SK-N-SH (cell line): ENCODE measurements at regions not wholly inside any gene's neighbourhood (a gene's known extent, or its start where the extent isn't known, plus 50 kb on each side); places are given as distances from the start of the nearest gene placed in this dataset.

Source experiments
- CTCF ChIA-PET: fragments of 300-600, 350-600 bp; formaldehyde crosslinking; extraction: SDS; loops from one replicate; lab custom pipeline; 2021; lab: Yijun Ruan, JAX
- POLR2A ChIA-PET: fragments of 350-600 bp; sonication (Branson Sonifier 250); formaldehyde crosslinking; extraction: SDS; loops from one replicate; lab custom pipeline; 2020; ENCODE audit warnings: antibody characterized with exemption, inconsistent platforms; lab: Yijun Ruan, JAX
- DNase-seq: peaks from one replicate; pipeline ENCODE4 v3.0.0; 2012
- H2AFZ ChIP-seq: fragments of 200-600 bp; sonication (generic); 2 replicates; pipeline ENCODE4 v1.8.1; 2016; ENCODE audit warnings: antibody characterized with exemption, mild to moderate bottlenecking, low read depth
- H3F3A ChIP-seq: fragments of 200-600 bp; sonication (generic); replicated peaks from 2 replicates; pipeline ENCODE3; 2016; ENCODE audit warnings: antibody characterized with exemption, mild to moderate bottlenecking; ENCODE audit not compliant: insufficient read depth
- H3K27ac ChIP-seq, 2 experiments: fragments of 200-500 bp in 1 of 2; fragments of 200-600 bp in 1 of 2; sonication (Bioruptor generic) in 1 of 2; sonication (generic), shearing (Covaris generic) in 1 of 2; 2 replicates each; pipeline versions ENCODE4 v1.5.1 to v1.6.1; 2014 to 2016; ENCODE audit warnings: low read depth in 2 of 2, inconsistent platforms in 1 of 2, low read length in 1 of 2, mild to moderate bottlenecking in 1 of 2, mixed read lengths in 1 of 2
- H3K27me3 ChIP-seq: fragments of 200-600 bp; sonication (generic), shearing (Covaris generic); 2 replicates; pipeline ENCODE4 v1.6.1; 2016; ENCODE audit warnings: mixed run types; ENCODE audit not compliant: insufficient read depth
- H3K36me3 ChIP-seq, 2 experiments: fragments of 200-500 bp in 1 of 2; fragments of 200-600 bp in 1 of 2; sonication (Bioruptor generic) in 1 of 2; sonication (generic) in 1 of 2; replicated peaks in 1 of 2; 2 replicates each; pipeline versions ENCODE3 to v1.5.1; 2014 to 2016; ENCODE audit warnings: low read length in 1 of 2, mild to moderate bottlenecking in 1 of 2; ENCODE audit not compliant: insufficient read depth in 2 of 2, control insufficient read depth in 1 of 2
- H3K4me1 ChIP-seq, 2 experiments: fragments of 200-500 bp in 1 of 2; fragments of 200-600 bp in 1 of 2; sonication (Bioruptor generic) in 1 of 2; sonication (generic), shearing (Covaris generic) in 1 of 2; 2 replicates each; pipeline versions ENCODE4 v1.5.1 to v1.6.1; 2014 to 2016; ENCODE audit warnings: low read depth in 1 of 2, low read length in 1 of 2, mixed run types in 1 of 2; ENCODE audit not compliant: insufficient read depth in 2 of 2, control insufficient read depth in 1 of 2
- H3K4me2 ChIP-seq: fragments of 200-600 bp; sonication (generic), shearing (Covaris generic); 2 replicates; pipeline ENCODE4 v1.6.1; 2017; ENCODE audit warnings: mixed run types
- H3K4me3 ChIP-seq, 2 experiments: fragments of 200-500 bp in 1 of 2; fragments of 200-600 bp in 1 of 2; sonication (Bioruptor generic) in 1 of 2; sonication (generic), shearing (Covaris generic) in 1 of 2; 2 replicates each; pipeline versions ENCODE4 v1.5.1 to v1.8.1; 2014 to 2016; ENCODE audit warnings: low read depth in 2 of 2, inconsistent platforms in 1 of 2, low read length in 1 of 2, mild to moderate bottlenecking in 1 of 2, mixed read lengths in 1 of 2, moderate library complexity in 1 of 2
- H3K79me2 ChIP-seq: fragments of 200-600 bp; sonication (generic); 2 replicates; pipeline ENCODE4 v1.8.1; 2017; ENCODE audit warnings: mild to moderate bottlenecking; ENCODE audit not compliant: insufficient read depth
- H3K9ac ChIP-seq: fragments of 200-600 bp; sonication (generic); 2 replicates; pipeline ENCODE4 v1.6.1; 2017; ENCODE audit warnings: mixed run types
- H3K9me2 ChIP-seq: fragments of 200-600 bp; sonication (generic); 2 replicates; pipeline ENCODE4 v1.6.1; 2017; ENCODE audit warnings: mixed run types
- H3K9me3 ChIP-seq: fragments of 200-600 bp; sonication (generic); 2 replicates; pipeline ENCODE4 v1.6.1; 2017; ENCODE audit warnings: mixed run types, mild to moderate bottlenecking, moderate library complexity
- H4K20me1 ChIP-seq: fragments of 200-600 bp; sonication (generic); 2 replicates; pipeline ENCODE4 v1.6.1; 2017; ENCODE audit warnings: mild to moderate bottlenecking, mixed run types; ENCODE audit not compliant: insufficient read depth
- ELF1 ChIP-seq: IDR thresholded peaks from 2 replicates; pipeline ENCODE4 v1.4.0; 2012
- EZH2phosphoT487 ChIP-seq: fragments of 200-600 bp; sonication (generic); IDR thresholded peaks from 2 replicates; pipeline ENCODE4 v1.6.1; 2017; ENCODE audit warnings: low read depth, mixed run types, mild to moderate bottlenecking, antibody characterized with exemption, moderate library complexity, borderline replicate concordance
- IRF3 ChIP-seq: fragments of 150-350 bp; IDR thresholded peaks from 2 replicates; pipeline ENCODE4 v1.6.1; 2016; ENCODE audit warnings: mild to moderate bottlenecking, low read depth, low read length
- NRF1 ChIP-seq: IDR thresholded peaks from 2 replicates; pipeline ENCODE4 v1.6.1; 2012; ENCODE audit warnings: low read depth, mild to moderate bottlenecking, low read length
- PBX3 ChIP-seq: IDR thresholded peaks from 2 replicates; pipeline ENCODE4; 2012
- SIN3A ChIP-seq: IDR thresholded peaks from 2 replicates; pipeline ENCODE4 v1.6.1; 2012; ENCODE audit warnings: low read depth, mild to moderate bottlenecking, low read length, moderate library complexity, borderline replicate concordance
- WGBS: methylation state at CpG from one replicate; pipeline ENCODE4 v1.1.6; 2017; ENCODE audit warnings: low lambda C conversion rate; 5-methylcytosine and 5-hydroxymethylcytosine counted together
- TF ChIP-seq, protein P1 (sequence below): IDR thresholded peaks from 2 replicates; pipeline ENCODE4 v1.4.0; 2012; ENCODE audit warnings: low read depth, borderline replicate concordance
- TF ChIP-seq, protein P2 (sequence below): IDR thresholded peaks from 2 replicates; pipeline ENCODE4 v1.4.0; 2012; ENCODE audit warnings: low read depth
- TF ChIP-seq, protein P3 (sequence below): fragments of 200-600 bp; sonication (generic); IDR thresholded peaks from 2 replicates; pipeline ENCODE4 v1.6.1; 2017; ENCODE audit warnings: antibody characterized with exemption, mild to moderate bottlenecking, moderate library complexity

GRCh38 chr6:168177103-168177891, 98.3 kb upstream of the FRMD1 start:
- TF ChIP-seq EZH2phosphoT487 (no peak), NRF1 (no peak), SIN3A (no peak), ELF1 (no peak), IRF3 (no peak), PBX3 (no peak)
- TF ChIP-seq, protein P1, sequence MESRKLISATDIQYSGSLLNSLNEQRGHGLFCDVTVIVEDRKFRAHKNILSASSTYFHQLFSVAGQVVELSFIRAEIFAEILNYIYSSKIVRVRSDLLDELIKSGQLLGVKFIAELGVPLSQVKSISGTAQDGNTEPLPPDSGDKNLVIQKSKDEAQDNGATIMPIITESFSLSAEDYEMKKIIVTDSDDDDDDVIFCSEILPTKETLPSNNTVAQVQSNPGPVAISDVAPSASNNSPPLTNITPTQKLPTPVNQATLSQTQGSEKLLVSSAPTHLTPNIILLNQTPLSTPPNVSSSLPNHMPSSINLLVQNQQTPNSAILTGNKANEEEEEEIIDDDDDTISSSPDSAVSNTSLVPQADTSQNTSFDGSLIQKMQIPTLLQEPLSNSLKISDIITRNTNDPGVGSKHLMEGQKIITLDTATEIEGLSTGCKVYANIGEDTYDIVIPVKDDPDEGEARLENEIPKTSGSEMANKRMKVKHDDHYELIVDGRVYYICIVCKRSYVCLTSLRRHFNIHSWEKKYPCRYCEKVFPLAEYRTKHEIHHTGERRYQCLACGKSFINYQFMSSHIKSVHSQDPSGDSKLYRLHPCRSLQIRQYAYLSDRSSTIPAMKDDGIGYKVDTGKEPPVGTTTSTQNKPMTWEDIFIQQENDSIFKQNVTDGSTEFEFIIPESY, result no peak
- TF ChIP-seq, protein P2, sequence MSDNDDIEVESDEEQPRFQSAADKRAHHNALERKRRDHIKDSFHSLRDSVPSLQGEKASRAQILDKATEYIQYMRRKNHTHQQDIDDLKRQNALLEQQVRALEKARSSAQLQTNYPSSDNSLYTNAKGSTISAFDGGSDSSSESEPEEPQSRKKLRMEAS, result no peak
- TF ChIP-seq, protein P3, sequence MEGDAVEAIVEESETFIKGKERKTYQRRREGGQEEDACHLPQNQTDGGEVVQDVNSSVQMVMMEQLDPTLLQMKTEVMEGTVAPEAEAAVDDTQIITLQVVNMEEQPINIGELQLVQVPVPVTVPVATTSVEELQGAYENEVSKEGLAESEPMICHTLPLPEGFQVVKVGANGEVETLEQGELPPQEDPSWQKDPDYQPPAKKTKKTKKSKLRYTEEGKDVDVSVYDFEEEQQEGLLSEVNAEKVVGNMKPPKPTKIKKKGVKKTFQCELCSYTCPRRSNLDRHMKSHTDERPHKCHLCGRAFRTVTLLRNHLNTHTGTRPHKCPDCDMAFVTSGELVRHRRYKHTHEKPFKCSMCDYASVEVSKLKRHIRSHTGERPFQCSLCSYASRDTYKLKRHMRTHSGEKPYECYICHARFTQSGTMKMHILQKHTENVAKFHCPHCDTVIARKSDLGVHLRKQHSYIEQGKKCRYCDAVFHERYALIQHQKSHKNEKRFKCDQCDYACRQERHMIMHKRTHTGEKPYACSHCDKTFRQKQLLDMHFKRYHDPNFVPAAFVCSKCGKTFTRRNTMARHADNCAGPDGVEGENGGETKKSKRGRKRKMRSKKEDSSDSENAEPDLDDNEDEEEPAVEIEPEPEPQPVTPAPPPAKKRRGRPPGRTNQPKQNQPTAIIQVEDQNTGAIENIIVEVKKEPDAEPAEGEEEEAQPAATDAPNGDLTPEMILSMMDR, result no peak
- TF ChIP-seq, all 33 proteins: peak for 0
- Histone ChIP-seq H3K4me1 (peaks cover 1 to 7% of the 10 kb centered on the region in 2 experiments; a peak in 2 of 4 replicates), H3K27me3 (no peaks in the 10 kb centered on the region), H3K4me2 (no peak overlapping the region), H4K20me1 (no peaks in the 10 kb centered on the region), H3K79me2 (no peaks in the 10 kb centered on the region), H3K9me3 (no peaks in the 10 kb centered on the region), H2AFZ (no peak overlapping the region), H3K27ac (no peak overlapping the region), H3F3A (no peaks in the 10 kb centered on the region), H3K4me3 (no peak overlapping the region), H3K9ac (no peak overlapping the region), H3K9me2 (no peaks in the 10 kb centered on the region), H3K36me3 (no peaks in the 10 kb centered on the region)
- CTCF ChIA-PET, result no interaction called here
- no peak for DNase-seq
- 45% methylated on average over 8 of the region's 8 CpGs for WGBS
- POLR2A ChIA-PET, result no interaction called here
